Prostate gland (tissue), 2 donors: ENCODE measurements at regions not wholly inside any gene's neighbourhood (a gene's known extent, or its start where the extent isn't known, plus 50 kb on each side); places are given as distances from the start of the nearest gene placed in this dataset.

Experiments
- POLR2A ChIP-seq: fragments of 450-650 bp; IDR thresholded peaks from one replicate; pipeline ENCODE4 v1.6.1; 2016; ENCODE audit warnings: antibody characterized with exemption, mild to moderate bottlenecking
- POLR2AphosphoS5 ChIP-seq: sonication (generic); formaldehyde crosslinking; IDR thresholded peaks from one replicate; pipeline ENCODE4 v1.6.1; 2017; ENCODE audit warnings: antibody characterized with exemption
- TF ChIP-seq, protein P1 (sequence below), 4 experiments: fragments of 200-600 bp in 2 of 4; fragments of 450-650 bp in 2 of 4; sonication (generic) in 2 of 4; IDR thresholded peaks; 1 replicate in 3 of 4; 2 replicates in 1 of 4; pipeline ENCODE4 v1.5.1; 2016 to 2019; ENCODE audit warnings: antibody characterized with exemption in 4 of 4, mild to moderate bottlenecking in 2 of 4, moderate library complexity in 2 of 4

DNA sequence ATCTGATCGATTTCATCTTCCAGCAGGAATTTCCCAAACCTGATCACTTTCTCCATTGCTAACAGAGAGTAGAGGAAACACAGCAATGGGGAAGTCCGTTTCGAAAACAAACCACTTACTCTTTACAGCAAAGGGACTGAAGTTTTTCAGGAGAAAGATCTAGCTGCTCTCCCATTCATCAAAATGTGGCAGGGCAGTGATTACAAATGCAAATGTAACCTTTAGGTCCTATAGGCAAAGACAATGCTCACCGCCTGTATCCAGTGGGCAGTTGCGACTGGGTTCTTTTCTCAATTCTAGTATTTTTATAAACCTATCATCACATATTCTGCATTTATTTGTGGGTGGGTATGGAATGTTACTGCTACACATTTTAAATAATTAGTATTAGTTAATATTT, 218.0 kb upstream of the ZFHX3 start:
- TF ChIP-seq, protein P1, sequence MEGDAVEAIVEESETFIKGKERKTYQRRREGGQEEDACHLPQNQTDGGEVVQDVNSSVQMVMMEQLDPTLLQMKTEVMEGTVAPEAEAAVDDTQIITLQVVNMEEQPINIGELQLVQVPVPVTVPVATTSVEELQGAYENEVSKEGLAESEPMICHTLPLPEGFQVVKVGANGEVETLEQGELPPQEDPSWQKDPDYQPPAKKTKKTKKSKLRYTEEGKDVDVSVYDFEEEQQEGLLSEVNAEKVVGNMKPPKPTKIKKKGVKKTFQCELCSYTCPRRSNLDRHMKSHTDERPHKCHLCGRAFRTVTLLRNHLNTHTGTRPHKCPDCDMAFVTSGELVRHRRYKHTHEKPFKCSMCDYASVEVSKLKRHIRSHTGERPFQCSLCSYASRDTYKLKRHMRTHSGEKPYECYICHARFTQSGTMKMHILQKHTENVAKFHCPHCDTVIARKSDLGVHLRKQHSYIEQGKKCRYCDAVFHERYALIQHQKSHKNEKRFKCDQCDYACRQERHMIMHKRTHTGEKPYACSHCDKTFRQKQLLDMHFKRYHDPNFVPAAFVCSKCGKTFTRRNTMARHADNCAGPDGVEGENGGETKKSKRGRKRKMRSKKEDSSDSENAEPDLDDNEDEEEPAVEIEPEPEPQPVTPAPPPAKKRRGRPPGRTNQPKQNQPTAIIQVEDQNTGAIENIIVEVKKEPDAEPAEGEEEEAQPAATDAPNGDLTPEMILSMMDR (IDR thresholded peaks at IDR 0.05), result no peak
- TF ChIP-seq POLR2A, result no peak
- TF ChIP-seq POLR2AphosphoS5, result no peak
